ENCODE measurements at regions not wholly inside any gene's neighbourhood (a gene's known extent, or its start where the extent isn't known, plus 50 kb on each side); places are given as distances from the start of the nearest gene placed in this dataset.

- Histone ChIP-seq H3K27me3 (ENCODE audit: insufficient read depth, low read depth) (no peaks in the 10 kb centered on the region), H4K20me1 (ENCODE audit: insufficient read depth) (no peaks in the 10 kb centered on the region), H3K4me1 (ENCODE audit: low read depth, poor library complexity, severe bottlenecking) (peaks cover 4% of the 10 kb centered on the region), H3K27ac (no peak overlapping the region), H3K9ac (no peak overlapping the region), H2AFZ (ENCODE audit: low read depth) (no peak overlapping the region), H3K79me2 (ENCODE audit: insufficient read depth, low read depth) (no peaks in the 10 kb centered on the region), H3K36me3 (ENCODE audit: insufficient read depth) (no peaks in the 10 kb centered on the region), H3K4me3 (IDR thresholded peaks at IDR 0.05; ENCODE audit: insufficient read depth, low read depth, low read length) (no peak overlapping the region), H3K4me2 (no peak overlapping the region)
- no peak for TF ChIP-seq CTCF (conservative IDR thresholded peaks at IDR 0.05; ENCODE audit: low read depth, low read length)
Measured at GRCh38 chr7:27344471-27344870, 101.9 kb downstream of the EVX1 start.

GRCh38 chr7:27345164-27345887 is 102.7 kb downstream of the EVX1 start:
- Histone ChIP-seq H3K36me3 (ENCODE audit: insufficient read depth) (no peaks in the 10 kb centered on the region), H3K27me3 (ENCODE audit: insufficient read depth, low read depth) (no peaks in the 10 kb centered on the region), H2AFZ (ENCODE audit: low read depth) (no peak overlapping the region), H4K20me1 (ENCODE audit: insufficient read depth) (no peaks in the 10 kb centered on the region), H3K9ac (no peak overlapping the region), H3K27ac (no peak overlapping the region), H3K79me2 (ENCODE audit: insufficient read depth, low read depth) (no peaks in the 10 kb centered on the region), H3K4me2 (no peak overlapping the region), H3K4me1 (ENCODE audit: low read depth, poor library complexity, severe bottlenecking) (peaks cover 4% of the 10 kb centered on the region), H3K4me3 (IDR thresholded peaks at IDR 0.05; ENCODE audit: insufficient read depth, low read depth, low read length) (no peak overlapping the region)
- no peak for TF ChIP-seq CTCF (conservative IDR thresholded peaks at IDR 0.05; ENCODE audit: low read depth, low read length)

- Histone ChIP-seq H3K79me2 (ENCODE audit: insufficient read depth, low read depth) (no peaks in the 10 kb centered on the region), H3K27ac (no peak overlapping the region), H3K4me2 (no peak overlapping the region), H2AFZ (ENCODE audit: low read depth) (no peak overlapping the region), H3K27me3 (ENCODE audit: insufficient read depth, low read depth) (no peaks in the 10 kb centered on the region), H3K4me1 (ENCODE audit: low read depth, poor library complexity, severe bottlenecking) (peaks cover 4% of the 10 kb centered on the region), H3K36me3 (ENCODE audit: insufficient read depth) (no peaks in the 10 kb centered on the region), H3K9ac (no peak overlapping the region), H3K4me3 (IDR thresholded peaks at IDR 0.05; ENCODE audit: insufficient read depth, low read depth, low read length) (no peak overlapping the region), H4K20me1 (ENCODE audit: insufficient read depth) (no peaks in the 10 kb centered on the region)
- no peak for TF ChIP-seq CTCF (conservative IDR thresholded peaks at IDR 0.05; ENCODE audit: low read depth, low read length)
Measured at GRCh38 chr7:27345997-27346396, 103.4 kb downstream of the EVX1 start.

GRCh38 chr7:27346531-27347275 is 104.1 kb downstream of the EVX1 start:
- Histone ChIP-seq H3K27ac (no peak overlapping the region), H3K4me1 (ENCODE audit: low read depth, poor library complexity, severe bottlenecking) (peaks cover 4% of the 10 kb centered on the region), H3K27me3 (ENCODE audit: insufficient read depth, low read depth) (no peaks in the 10 kb centered on the region), H3K4me3 (IDR thresholded peaks at IDR 0.05; ENCODE audit: insufficient read depth, low read depth, low read length) (no peak overlapping the region), H3K79me2 (ENCODE audit: insufficient read depth, low read depth) (no peaks in the 10 kb centered on the region), H3K36me3 (ENCODE audit: insufficient read depth) (no peaks in the 10 kb centered on the region), H2AFZ (ENCODE audit: low read depth) (no peak overlapping the region), H4K20me1 (ENCODE audit: insufficient read depth) (no peaks in the 10 kb centered on the region), H3K4me2 (no peak overlapping the region), H3K9ac (no peak overlapping the region)
- TF ChIP-seq CTCF (conservative IDR thresholded peaks at IDR 0.05; ENCODE audit: low read depth, low read length): no peak
